ENCODE measurements at regions not wholly inside any gene's neighbourhood (a gene's known extent, or its start where the extent isn't known, plus 50 kb on each side); places are given as distances from the start of the nearest gene placed in this dataset.

DNA sequence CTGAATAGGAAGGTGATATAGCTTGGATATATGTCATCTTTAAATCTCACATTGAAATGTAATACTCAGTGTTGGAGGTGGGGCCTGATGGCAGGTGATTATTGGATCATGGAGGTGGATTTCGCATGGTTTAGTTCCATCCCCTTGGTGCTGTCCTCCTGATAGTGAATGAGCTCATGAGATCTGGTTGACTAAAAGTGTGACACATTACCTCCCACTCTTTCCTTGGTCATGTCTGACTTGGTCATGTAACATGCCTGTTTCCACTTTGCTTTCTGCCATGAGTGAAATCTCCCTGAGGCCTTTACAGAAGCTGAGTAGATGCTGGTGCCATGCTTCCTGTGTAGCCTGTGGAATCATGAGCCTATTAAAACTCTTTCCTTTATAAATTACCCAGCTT lies 664.5 kb upstream of the NR5A2 start:
- DNase-seq = no peak

DNA sequence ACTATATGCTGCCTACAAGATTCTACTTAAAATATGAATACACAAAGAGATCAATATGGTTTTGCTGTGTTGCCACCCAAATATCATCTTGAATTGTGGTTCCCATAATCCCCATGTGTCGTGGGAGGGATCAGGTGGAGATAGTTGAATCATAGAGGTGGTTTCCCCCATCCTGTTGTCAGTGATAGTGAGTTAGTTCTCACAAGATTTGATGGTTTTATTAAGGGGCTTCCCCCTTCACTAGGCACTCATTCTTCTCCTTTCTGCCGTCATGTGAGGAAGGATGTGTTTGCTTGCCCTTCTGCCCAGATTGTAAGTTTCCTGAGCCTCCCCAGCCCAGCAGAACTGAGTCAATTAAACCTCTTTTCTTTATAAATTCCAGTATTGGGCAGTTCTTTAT lies 654.4 kb upstream of the NR5A2 start:
- no peak for DNase-seq

DNA sequence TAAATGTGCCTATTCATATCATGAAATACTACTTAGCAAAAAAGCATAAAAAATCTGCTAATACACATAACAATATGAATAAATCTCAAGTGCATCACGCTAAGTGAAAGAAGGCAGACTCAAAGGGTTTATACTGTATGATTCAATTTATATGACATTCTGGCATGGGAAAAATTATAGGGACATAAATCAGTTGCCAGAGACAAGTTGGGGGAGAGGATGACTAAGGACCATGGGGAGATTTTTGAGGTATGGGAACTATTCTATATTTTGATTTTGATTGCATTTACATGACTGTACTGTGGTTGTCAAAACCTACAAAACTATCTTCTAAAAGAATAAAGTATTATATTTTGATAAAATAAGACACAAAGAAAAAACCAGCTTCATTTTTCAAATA lies 650.3 kb upstream of the NR5A2 start:
- no peak for DNase-seq

DNA sequence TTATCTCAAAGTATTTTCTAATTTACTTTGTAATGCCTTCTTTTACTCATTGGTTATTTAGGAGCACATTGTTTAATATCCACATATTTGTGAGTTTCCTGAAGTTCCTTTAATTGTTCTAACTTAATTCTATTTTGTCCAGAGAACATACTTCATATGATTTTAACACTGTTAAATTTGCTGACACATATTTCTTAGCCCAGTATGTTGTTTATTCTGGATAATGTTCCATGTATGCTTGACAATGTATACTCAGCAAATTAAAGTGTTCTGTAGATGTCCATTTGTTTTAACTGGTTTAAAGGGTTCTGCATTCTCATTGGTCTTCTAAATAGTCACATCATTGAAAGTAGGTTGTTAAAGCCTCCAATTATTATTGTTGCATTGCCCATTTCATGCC lies 643.7 kb upstream of the NR5A2 start:
- DNase-seq = no peak

DNA sequence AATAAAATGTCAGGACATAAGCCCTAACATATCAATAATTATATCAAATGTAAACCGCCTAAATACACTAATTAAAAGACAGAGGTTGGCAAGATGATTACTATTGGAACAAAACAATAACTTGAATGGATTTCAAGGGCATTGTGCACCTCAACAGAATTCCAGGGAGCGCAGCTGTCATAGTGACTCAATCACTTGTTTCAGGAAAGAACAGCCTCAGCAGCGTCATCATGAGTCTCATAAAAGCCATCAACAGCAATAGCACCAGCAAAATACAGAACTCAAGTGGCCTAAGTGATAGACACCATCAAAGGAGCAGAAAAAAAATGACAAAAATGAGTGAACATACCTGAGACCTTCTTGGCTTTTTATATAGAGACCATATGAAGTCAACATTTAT lies 632.7 kb upstream of the NR5A2 start:
- no peak for DNase-seq

DNA sequence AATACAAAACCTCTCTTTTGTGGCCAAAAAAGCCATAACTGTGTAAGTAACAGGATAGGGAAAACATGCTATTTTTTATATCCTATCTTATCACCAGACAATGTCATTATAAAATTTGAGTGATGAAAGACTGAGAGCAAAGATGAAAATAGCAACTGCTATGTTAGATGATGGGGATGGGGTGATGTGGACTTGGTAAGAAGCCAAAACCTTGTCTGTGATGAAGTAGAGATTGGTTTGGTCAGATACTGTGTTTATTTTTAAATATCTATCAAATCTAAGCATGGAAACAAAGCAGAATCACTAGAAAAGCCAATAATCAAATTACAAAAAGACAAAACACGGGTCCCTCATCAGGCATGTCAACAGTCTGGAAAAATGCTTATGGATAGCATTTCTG lies 631.1 kb upstream of the NR5A2 start:
- no peak for DNase-seq

DNA sequence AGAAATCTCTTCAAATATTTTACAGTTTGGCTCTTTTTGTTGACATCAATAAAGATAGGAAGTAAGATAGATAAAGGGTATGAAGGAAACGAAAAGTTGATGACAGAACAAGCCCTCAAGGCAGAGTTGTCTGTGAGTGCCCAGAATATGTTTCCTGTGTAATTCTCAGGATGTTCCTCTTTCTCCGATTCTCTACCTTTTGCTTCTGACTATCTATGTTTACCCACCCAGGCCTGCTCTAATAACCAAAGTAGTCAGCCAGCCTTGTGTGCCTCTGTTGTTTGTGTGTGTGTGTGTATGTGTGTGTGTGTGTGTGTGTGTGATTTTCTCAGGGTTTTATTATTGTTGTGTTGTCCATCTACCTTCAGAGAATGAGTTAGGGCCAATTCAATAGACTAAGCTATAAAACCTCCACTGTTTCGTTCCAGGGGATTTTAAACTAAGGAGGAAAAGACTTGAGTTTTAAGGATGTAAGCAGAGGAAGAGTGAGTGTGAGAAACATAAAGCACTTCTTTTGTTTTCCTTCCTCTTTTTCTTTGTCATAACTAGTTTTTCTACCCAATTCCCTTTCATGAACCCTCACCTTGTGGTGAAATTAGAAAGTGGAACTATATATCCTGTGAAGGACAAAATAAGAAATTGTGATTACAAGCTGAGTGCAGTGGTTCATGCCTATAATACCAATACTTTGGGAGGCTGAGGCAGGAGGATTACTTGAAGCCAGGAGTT lies 627.4 kb upstream of the NR5A2 start:
- no peak for DNase-seq

DNA sequence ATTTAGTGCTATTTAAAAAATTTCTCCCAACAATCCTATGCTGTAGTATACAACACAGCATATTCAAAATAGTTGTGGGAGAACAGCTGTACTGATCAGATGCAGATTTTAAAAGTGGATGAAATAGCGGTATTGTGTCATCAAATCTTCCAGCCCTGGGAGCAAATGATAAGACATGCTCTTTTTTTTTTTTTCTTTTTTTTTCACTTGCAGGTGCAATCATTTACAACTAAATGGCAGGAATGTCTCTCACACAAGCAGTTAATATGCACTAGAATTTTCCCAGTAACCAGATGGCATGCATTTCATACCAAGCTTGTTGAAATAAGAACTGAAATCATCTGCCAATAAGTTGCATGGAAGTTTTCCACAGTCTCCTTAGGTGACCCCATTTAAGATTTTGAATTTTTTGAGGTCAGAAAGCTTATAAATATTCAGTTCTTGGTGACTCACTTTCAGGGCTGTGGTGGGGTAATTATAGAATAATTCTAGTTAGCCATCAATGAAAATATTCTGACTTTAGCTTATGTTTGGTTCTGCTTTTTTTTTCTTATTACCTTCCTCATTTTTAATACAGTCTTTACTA lies 623.9 kb upstream of the NR5A2 start:
- no peak for DNase-seq

DNA sequence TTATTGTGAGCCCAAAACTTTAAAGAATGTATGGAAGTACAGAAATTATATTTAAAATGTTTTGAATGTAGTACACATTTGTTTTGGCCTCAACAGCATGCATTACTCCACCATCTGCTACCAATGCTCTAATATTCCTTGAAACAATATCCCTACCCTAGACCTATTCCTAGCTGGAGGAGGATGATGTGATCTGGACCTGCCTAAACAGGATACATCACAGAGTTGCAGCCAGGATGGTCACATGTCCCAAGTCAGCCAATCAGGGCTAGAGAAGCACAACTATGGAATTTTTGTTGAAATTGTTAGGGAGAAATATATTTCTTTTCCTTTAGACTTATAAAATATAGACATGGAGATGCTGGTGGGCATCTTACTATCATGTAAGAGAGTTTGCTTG lies 623.3 kb upstream of the NR5A2 start:
- no peak for DNase-seq

DNA sequence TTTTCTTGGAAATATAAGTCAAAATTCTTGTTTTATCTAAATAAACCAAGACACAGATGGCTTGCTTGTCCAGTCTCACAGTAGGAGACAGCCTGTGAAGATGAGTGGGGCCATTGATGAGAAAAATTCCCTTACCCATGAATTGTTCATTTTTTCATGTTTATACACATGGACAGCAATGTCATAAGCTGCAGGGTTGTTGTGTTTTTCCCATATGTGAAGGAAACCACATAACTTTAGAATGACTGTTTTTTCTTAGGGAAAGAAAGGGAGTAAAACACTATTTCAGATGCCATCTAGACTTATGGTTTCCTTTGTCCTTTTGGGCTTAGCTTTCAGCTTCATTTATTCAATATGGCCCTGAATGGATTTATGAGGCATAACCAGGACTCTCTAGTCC lies 622.5 kb upstream of the NR5A2 start:
- DNase-seq = no peak

DNA sequence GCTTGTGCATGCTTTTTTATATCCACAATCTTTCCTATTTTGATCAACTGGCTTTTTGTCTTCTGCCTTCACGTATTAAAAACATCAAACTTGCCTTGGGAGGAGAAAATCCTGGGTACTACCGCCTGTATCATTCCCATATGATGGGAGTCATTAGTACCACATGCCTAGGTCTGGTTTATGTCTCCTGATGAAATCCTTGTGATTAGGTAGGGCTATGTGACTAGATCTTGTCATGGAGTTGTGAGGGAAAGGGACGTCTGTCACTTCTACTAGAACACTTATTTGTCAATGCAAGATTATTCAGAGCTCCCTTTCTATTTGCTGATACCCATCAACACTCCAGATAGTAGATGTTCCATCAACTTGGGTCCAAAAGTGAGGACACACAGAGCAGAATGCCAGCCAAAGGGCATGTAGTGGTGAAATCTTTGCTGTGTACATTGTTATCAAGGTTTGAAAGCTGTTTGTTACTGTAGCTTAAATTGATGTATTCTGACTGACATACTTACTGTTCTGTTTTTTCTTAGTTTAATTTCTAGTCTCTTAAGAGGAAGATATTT lies 621.8 kb upstream of the NR5A2 start:
- DNase-seq = no peak

DNA sequence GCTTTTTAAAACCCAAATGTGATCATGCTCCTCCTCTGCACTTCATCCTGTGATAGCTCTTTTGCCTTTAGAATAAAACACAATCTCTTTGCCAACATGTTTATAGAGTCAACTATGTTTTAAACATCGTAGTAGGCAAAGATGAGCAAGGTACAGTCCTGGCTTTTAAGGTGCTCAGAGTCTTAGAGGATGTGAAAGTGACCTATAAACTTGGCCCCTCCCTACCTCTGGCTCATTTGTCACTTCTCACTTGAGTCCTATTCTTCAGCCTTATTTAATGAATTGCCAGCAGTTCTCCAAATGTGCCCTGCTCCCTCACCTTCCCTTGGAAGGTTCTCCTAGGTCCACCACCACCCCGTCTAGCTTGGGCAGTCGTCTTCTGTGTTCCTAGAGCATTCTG lies 617.0 kb upstream of the NR5A2 start:
- DNase-seq = no peak

DNA sequence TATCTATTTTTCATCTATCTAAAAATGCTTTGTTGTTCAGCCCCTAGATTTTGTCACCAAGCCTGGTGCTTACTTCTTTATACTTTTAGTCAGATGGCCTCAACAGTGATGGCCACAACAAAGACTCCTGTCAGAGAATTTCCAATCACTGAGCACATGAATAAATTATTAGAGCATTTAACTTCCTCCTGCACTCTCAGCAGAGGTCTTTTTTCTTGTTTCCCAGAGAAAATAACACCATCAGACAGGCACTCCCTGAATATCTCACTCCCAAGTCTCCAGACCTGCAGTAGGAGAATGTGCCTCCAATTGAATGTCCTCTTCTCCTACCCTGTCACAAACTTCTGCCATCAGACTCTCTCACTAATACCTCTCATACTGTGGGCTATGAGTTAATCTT lies 616.0 kb upstream of the NR5A2 start:
- no peak for DNase-seq

DNA sequence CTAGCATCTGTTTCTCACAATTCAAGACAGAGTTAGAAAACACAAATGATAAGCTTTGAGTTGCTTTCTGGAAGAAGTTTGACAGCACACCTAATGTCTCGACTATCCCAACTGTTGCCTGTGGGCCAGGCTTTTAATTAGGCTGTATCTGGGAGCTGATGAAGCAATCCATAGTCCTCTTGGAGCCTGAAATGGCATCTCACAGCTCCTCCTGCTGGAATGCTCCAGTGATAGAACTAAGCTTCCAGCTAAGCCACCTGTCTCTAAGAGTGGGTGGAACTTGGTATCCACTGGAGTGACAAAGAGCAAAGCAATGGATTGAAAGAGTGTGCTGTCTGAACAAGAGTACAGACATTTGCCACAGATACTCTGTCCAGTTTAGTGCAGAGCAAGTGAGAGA lies 605.3 kb upstream of the NR5A2 start:
- DNase-seq = no peak

DNA sequence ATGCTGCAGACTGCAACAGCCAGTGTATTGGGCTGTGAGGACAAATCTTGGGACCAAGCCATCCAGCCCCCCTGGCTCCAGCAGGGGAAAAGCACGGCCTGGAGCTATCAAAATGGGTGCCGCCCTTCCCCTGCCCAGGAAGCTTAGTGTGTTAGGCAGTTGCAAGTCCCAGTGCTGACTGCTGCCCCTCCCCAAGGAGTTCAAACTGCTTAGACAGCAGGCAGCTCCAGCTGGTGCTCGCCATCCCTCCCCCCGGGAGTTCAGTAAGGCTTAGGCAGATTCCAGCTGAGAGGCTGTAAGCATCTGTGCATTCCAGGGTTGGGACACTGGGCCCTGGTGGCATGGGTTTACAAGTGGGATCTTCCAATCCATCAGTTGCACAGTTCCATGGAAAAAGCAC lies 579.6 kb upstream of the NR5A2 start:
- no peak for DNase-seq

DNA sequence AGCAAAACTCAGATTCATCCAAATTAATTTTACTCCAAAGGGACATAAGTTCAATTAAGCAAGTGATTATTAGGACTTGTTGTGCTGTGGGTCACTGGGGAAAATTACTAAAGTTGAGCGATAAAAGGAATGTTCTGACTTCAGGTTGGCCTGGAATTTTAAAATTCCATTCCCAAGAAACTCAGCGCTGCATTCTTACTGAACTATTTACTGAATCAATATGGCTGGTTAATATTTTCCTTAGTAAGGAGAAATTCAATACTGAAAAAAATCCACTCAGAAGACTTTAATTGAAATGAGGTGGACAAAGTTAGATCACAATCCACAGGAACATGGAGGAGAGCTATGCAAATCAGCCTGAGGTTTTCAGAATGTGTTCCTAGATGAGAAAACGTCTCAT lies 578.9 kb upstream of the NR5A2 start:
- no peak for DNase-seq

DNA sequence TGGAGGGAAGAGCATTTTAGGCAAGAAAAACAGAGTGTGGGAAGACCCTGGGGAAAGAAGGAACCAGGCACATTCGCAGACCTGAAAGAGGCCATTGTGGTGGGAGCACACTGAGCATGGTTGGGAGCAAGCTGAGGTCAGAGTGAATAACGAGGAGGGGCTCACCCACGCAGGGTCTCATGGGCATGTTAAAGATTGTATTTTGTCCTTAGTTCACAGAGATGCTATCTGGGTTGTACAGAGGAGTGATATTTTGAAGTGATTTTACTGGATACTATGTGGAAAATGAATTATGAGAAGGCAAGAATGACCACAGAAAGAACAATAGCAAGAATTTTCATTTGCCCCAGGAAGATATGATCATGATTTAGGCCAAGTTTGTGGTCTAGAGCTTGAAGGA lies 578.3 kb upstream of the NR5A2 start:
- DNase-seq = no peak

DNA sequence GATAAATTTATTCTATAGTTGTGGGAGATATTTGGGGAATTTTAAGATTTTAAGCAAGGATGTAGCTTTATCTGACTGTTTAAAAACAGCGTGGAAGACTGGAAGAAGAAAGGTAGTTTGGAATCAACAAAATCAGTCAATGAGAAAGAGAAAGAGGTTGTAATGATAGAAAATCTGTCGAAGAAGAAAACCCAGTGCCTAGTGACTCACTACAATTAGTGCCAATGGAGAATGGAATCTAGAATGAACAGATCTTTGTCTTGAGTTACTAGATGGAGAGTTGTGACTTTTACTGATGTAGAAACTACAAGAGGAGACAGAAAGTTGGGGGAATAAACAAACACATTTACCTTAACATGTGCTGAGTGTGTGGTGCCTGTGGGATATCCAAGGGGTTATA lies 577.8 kb upstream of the NR5A2 start:
- no peak for DNase-seq

DNA sequence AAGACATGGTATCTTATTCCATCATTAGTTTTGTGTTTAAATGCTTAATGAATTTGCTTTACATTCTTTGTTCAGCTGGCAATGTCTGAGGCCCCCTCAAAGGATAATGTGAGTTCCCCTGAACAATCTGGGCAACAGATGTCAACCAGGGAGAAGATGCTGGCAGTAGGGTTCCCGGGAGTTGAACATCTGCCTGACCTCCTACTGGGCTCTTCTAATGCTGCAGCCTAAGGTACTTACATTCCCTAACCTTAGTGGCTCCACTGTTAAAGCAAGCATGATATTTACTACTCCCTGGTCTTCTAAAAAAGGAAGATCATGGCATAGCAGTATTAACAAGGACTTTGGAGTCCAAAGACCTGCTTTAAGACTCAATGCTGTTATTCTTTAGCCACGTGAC lies 574.9 kb upstream of the NR5A2 start:
- DNase-seq = no peak

DNA sequence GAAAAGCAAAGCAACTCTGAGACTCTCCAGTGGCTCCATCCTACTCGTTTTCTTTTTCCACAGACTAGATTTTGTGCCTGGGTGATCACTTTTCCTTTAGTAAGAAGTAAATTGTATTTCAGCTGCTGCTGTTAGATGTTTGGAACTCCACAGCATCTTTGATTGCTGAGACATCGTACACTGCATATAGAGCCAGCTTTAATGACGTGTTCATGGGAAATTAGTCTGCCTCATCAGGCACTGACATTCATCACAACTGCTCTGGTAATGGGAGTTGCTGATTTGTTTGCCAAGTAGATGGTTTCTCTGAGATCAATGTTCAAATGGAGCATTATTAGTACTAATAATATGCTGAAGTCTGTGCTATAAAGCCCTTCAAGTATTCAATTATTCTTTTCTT lies 573.8 kb upstream of the NR5A2 start:
- no peak for DNase-seq

DNA sequence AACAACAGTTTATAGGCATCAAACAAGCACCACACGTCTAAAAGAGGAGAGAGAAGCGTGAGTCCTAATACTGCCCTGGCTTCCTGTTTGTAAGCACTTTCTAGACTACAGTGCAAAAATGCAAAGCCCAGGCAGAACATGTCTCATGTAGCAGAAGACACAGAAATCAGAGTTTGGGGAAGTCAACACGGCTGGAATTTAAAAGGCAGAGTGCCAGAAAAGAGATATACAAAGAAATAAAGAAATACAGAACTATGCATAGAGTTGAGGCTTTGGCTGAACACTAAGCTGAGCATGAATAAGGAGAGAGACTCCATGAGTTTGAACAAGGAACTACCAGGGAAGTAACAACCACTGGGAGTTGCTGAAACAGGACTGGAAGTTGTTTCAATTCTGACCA lies 566.6 kb upstream of the NR5A2 start:
- no peak for DNase-seq

DNA sequence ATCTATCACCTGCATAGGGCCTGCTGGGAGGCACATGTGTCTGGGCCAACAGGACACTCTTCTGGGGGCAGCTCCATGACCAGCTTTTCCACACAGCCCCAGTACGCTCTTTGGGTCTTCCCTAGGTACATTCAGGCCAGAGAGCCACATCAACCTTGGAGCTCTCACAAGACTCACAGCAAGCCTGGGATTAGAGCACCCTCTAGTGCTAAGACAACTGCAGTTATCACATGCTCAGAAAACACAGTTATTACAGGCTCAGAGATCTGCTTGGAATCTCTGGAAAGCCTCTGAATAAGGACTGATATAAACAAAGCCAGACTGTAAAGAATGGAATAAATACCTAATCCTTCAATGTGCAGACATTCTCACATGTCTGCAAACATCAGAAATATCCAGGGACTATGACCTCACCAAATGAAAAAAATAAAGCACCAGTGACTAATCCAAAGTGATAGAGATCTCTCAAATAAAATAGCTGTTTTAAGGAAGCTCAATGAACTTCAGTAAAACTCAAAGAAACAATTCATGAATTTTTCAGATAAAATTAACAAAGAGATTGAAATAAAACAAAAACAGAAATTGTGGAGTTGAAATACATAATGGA lies 563.9 kb upstream of the NR5A2 start:
- no peak for DNase-seq

DNA sequence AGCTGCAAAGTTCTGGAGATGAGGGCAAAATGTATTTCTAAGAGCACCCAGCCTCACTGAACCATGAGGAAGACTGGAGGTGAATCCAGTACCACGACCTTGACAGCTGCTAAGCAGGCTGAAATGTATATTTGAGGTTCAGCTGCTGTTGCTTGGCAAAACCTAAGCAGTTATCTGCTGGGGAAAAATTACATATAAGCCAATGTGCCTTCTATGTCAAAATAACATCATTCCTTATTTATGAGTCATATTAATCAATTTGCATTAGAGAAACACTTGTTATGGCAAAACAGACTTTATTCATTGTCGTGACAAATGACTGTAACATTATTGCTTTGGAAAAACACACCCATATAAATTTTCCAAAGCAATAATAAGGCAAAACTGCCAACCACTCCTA lies 560.5 kb upstream of the NR5A2 start:
- no peak for DNase-seq

DNA sequence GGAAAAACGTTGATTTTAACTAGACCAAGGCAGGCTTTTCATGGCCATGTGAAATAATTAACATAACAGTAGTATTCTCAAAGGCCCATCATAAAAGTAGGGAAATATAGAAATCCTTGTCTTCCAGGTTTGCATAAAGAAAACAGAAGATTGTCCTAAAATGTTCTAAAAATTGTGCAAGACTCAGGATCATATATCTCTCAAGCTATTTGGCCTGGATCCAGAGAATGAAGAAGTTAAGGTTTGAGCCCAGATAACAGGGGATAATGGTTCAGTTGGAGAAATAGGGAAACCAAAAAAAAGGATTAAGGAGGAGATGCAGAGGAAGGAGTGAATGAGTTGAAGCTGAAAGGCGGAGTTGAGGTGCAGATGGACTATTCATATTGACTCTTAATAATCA lies 555.5 kb upstream of the NR5A2 start:
- no peak for DNase-seq

DNA sequence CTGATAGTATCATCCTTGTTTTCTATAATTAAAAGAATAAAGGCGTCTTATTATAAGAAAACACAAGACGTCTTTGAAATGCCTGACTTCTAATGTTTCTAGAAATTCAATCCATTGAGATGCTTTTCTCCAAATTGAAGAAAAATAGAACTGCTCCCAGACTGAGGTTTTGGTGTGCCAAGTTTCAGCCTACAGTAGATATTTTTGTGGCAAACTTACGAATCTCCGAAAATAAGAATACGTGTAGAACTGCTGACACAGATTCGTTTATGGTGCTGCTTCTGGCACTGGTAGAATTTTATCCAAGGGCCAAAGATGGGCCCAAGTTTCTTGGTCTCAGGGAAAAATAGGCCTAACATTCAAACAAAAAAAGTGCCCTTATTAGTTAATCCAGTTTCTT lies 554.5 kb upstream of the NR5A2 start:
- DNase-seq = no peak

Measured in activated T-cell treated with anti-CD3 and anti-CD28 coated beads for 4 hours (primary cell).